Fibroblast of villous mesenchyme (primary cell): ENCODE measurements at regions not wholly inside any gene's neighbourhood (a gene's known extent, or its start where the extent isn't known, plus 50 kb on each side); places are given as distances from the start of the nearest gene placed in this dataset.

Experiments
- DNase-seq: peaks from one replicate; pipeline ENCODE4 v3.0.0-alpha.2; 2010; ENCODE audit warnings: low read depth
- H3K4me3 ChIP-seq: 2 replicates; pipeline ENCODE4 v1.5.1; 2011; ENCODE audit warnings: low read depth, mild to moderate bottlenecking, low read length
- CTCF ChIP-seq: IDR thresholded peaks from 2 replicates; pipeline ENCODE4 v1.5.1; 2012; ENCODE audit warnings: low read depth, mild to moderate bottlenecking, low read length; ENCODE audit not compliant: insufficient read depth

GRCh38 chr1:83028467-83028866, 970.5 kb downstream of the TTLL7 start:
- no peak for DNase-seq
- TF ChIP-seq CTCF = no peak
- H3K4me3 ChIP-seq = no peak overlapping the region

DNA sequence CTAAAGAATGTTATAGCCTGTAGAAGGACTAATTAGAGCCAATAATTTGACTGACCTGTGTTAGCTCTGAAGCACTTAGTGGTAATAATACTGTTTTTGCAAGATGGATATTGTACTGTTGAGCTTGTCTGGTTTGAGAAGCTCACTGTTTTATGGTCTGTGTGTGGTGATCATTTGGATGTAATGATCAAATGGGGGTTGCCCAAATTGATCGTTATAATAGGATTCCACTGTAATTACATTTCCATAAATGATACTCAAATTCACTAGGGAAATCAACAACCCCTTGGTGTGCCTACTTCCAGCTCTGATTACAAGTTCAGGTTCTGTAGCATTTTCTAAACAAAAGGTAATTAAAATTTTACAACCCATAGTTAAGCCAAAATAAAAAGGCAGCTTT, 971.4 kb downstream of the TTLL7 start:
- no peak for TF ChIP-seq CTCF
- DNase-seq = no peak
- H3K4me3 ChIP-seq = no peak overlapping the region

DNA sequence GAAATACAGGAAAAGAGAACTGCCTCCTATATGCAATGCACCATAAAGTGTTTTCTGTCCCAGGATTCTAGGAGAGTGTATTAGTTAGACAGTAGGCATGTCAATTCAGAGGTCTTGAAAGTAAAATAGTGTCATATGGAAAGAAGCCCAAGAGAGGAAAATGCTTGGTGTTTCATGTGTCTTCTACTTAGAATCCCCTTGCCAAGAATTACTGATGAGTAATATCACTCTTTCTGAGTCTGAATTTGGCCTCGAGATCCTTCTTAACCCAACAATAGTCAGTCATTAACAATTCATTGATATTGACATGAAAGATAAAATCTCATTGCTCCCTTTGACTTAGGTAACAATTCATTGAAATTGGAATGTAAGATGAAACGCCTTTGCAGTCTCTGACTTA, 972.2 kb downstream of the TTLL7 start:
- no peak for DNase-seq
- no peak for TF ChIP-seq CTCF
- no peak overlapping the region for H3K4me3 ChIP-seq

DNA sequence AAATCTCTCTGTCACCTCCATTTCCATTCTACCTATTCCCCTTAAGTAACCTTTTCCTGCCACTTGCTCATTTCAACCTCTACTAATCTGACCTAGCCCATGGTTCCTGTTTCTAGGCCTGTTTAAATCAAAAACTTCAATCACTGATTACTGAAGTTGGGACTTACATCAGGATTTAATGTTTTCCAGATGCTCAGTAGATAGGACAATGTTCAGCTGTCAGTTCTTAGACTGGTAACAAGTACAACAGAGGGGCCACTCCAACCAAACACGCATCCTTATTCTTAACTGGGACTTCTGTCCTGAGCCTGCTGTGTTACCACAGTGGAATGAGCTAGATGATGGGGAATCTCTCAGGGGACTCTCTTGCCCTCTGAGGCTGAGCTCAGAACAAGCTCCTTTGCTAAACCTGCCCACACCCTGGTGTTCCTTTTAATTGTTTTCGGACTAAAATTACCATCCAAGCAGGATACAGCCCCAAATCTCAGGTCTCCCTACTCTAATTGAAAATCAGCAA, 974.6 kb downstream of the TTLL7 start:
- no peak for TF ChIP-seq CTCF
- DNase-seq = no peak

GRCh38 chr1:83023212-83023611, 975.7 kb downstream of the TTLL7 start:
- no peak for DNase-seq
- no peak for TF ChIP-seq CTCF
- H3K4me3 ChIP-seq = no peak overlapping the region

More for the DNA sequence above, 974.6 kb downstream of the TTLL7 start:
- H3K4me3 ChIP-seq = no peak overlapping the region

DNA sequence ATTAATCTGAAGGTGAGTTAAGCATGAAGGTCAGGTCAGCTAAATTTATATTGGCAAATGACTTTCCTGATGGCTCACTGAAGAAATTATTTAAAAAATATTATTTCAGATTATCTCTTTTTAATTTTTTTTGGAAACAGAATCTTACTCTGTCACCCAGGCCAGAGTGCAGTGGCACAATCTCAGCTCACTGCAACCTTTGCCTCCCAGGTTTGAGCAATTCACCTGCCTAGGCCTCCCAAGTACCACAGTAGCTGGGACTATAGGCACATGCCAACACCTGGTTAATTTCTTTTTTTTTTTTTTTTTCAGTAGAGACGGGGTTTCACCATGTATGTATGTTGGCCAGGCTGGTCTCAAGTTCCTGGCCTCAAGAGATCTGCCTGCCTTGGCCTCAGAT, 976.7 kb downstream of the TTLL7 start:
- H3K4me3 ChIP-seq = no peak overlapping the region
- no peak for DNase-seq
- TF ChIP-seq CTCF = no peak

GRCh38 chr1:83017701-83018100, 981.2 kb downstream of the TTLL7 start:
- no peak overlapping the region for H3K4me3 ChIP-seq
- no peak for DNase-seq
- TF ChIP-seq CTCF = no peak
